Uterus (tissue), 3 donors: ENCODE measurements at regions not wholly inside any gene's neighbourhood (a gene's known extent, or its start where the extent isn't known, plus 50 kb on each side); places are given as distances from the start of the nearest gene placed in this dataset.
A peak's percentile ranks its signal among the peaks of the same experiment; 100 is the strongest.
"Not testable (repeated sequence)": the region's sequence is repeated elsewhere in the genome, so short reads cannot be mapped to it uniquely, and the experiment has no call there.

Source experiments
- DNase-seq, 2 donors: peaks; one replicate each; pipeline ENCODE4 v3.0.0-alpha.2; 2019 to 2020
- H3K27ac ChIP-seq, 2 donors: fragments of 200-600 bp; sonication (generic); 1 replicate in 1 of 2; 2 replicates in 1 of 2; pipeline ENCODE4 v1.5.1; 2016 to 2018
- H3K27me3 ChIP-seq, 2 donors: fragments of 200-600 bp; sonication (generic); one replicate each; pipeline ENCODE4 v1.5.1; 2018 to 2019; ENCODE audit warnings: control low read depth in 1 of 2
- H3K36me3 ChIP-seq, 2 donors: fragments of 200-600 bp; sonication (generic); one replicate each; pipeline ENCODE4 v1.5.1; 2019; ENCODE audit warnings: control low read depth in 1 of 2
- H3K4me1 ChIP-seq, 2 donors: fragments of 200-600 bp; sonication (generic); one replicate each; pipeline ENCODE4 v1.5.1; 2018 to 2019; ENCODE audit warnings: control low read depth in 1 of 2
- H3K4me3 ChIP-seq, 2 donors: fragments of 200-600 bp; sonication (generic); 1 replicate in 1 of 2; 2 replicates in 1 of 2; pipeline ENCODE4 v1.5.1; 2018 to 2019; ENCODE audit warnings: mild to moderate bottlenecking in 1 of 2
- H3K9me3 ChIP-seq, 2 donors: fragments of 200-600 bp; sonication (generic); one replicate each; pipeline ENCODE4 v1.5.1; 2019; ENCODE audit warnings: control low read depth in 1 of 2
- POLR2A ChIP-seq, 2 donors: fragments of 450-650 bp; IDR thresholded peaks; one replicate each; pipeline ENCODE4 v1.6.1; 2016; ENCODE audit warnings: antibody characterized with exemption in 2 of 2, mild to moderate bottlenecking in 1 of 2, moderate library complexity in 1 of 2
- intact Hi-C: fragments of 100-400 bp; cut with DNase I; formaldehyde crosslinking; loops from one replicate; pipeline ENCODE4 v1.15.1; 2023; ENCODE audit warnings: low total_unique reads
- TF ChIP-seq, protein P1 (sequence below), 4 experiments: fragments of 200-600 bp in 2 of 4; fragments of 450-650 bp in 2 of 4; sonication (generic) in 2 of 4; IDR thresholded peaks; one replicate each; pipeline ENCODE4 v1.5.1; 2016 to 2019; ENCODE audit warnings: antibody characterized with exemption in 4 of 4, mild to moderate bottlenecking in 2 of 4, moderate library complexity in 1 of 4
- donor health status: DM: yes; HTN: yes; CAD: no.

- H3K9me3 ChIP-seq, DNase-seq, H3K36me3 ChIP-seq, H3K27ac ChIP-seq, H3K4me3 ChIP-seq, H3K4me1 ChIP-seq, intact Hi-C loops, H3K27me3 ChIP-seq: not testable (repeated sequence)
Measured at GRCh38 chr3:195999176-195999575, 82.7 kb downstream of the TFRC start.

DNA sequence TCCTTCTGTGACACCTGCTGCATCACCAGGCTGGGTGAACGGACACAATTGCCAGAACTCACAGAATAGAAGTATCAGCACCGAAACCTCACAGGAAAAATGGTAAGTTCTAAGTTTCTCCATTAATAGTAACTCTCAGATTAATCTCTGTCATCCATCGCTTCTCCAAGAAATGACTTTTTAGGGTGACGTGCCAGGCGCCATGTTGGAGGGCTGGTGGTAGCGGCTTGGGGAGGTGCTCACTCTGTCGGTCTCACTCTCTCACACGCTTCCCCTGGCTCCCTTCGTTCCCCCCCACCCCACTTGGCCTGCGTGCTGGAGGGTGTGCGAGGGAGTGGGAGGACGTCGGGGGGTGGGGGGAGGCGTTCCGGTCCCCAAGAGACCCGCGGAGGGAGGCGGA, 85.6 kb downstream of the TFRC start:
- intact Hi-C loops, H3K27me3 ChIP-seq, H3K9me3 ChIP-seq, H3K36me3 ChIP-seq, H3K4me1 ChIP-seq, DNase-seq, H3K4me3 ChIP-seq, H3K27ac ChIP-seq: not testable (repeated sequence)

DNA sequence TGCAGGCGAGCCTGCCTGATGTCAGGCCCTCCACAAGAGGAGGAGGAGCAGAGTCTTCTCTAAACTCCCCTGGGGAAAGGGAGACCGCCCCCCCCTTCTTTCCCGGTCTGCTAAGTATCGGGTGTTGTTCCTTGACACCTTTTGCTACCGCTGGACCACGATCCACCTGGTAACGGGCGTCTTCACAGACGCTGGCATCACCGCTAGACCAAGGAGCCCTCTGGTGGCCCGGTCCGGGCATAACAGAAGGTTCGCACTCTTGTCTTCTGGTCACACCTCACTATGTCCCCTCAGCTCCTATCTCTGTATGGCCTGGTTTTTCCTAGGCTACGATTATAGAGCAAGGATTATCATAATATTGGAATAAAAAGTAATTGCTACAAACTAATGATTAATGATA, 86.0 kb upstream of the TNK2 start:
- H3K27ac ChIP-seq, H3K4me3 ChIP-seq, H3K36me3 ChIP-seq, H3K4me1 ChIP-seq, intact Hi-C loops, H3K27me3 ChIP-seq, H3K9me3 ChIP-seq: not testable (repeated sequence)
- peak in 1 of 2 donors; percentile 39 for DNase-seq

GRCh38 chr3:195993671-195994070, 85.3 kb upstream of the TNK2 start:
- H3K4me1 ChIP-seq, H3K36me3 ChIP-seq, intact Hi-C loops, H3K27me3 ChIP-seq, DNase-seq, H3K4me3 ChIP-seq, H3K9me3 ChIP-seq, H3K27ac ChIP-seq: not testable (repeated sequence)

- H3K9me3 ChIP-seq, DNase-seq, H3K36me3 ChIP-seq, H3K27ac ChIP-seq, H3K27me3 ChIP-seq, H3K4me3 ChIP-seq, H3K4me1 ChIP-seq, intact Hi-C loops: not testable (repeated sequence)
Measured at GRCh38 chr3:195992956-195993595, 84.7 kb upstream of the TNK2 start.

GRCh38 chr3:195991986-195992385, 83.6 kb upstream of the TNK2 start:
- H3K9me3 ChIP-seq, H3K27me3 ChIP-seq, H3K27ac ChIP-seq, H3K4me1 ChIP-seq, intact Hi-C loops, H3K36me3 ChIP-seq, H3K4me3 ChIP-seq, DNase-seq: not testable (repeated sequence)

DNA sequence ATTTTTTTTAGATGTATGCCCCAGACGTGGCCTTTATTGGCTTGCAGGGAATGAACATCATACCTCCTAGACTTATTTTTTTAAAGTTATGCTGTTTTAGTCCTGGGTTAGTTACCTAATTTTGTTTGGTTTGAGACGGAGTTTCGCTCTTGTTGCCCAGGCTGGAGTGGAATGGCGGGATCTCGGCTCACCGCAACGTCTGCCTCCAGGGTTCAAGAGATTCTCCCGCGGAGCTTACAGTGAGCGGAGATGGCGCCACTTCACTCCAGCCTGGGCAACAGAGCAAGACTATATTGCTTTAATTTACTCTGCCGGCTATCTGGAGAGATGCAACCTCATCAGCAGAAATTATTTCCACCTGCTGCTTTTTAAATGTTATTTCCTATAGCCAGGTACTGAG, 82.9 kb upstream of the TNK2 start:
- H3K36me3 ChIP-seq, H3K4me3 ChIP-seq, DNase-seq, H3K27me3 ChIP-seq, H3K4me1 ChIP-seq, intact Hi-C loops, H3K27ac ChIP-seq, H3K9me3 ChIP-seq: not testable (repeated sequence)

DNA sequence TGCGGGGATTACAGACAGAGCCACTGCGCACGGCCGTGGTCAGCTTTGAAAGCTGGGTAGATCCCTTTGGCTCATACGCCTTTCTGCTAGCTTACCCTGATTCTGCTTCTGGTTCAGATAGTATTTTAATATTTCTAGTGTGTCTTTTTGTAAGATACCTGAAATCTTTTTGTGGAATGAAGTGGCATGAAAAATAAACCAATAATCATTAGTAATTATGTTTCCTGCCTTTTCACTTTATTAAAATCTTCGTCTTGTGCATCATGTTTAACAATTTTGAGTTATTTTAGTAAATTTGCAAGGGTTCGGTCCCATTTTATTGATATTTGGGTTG, 82.5 kb upstream of the TNK2 start:
- DNase-seq, intact Hi-C loops, H3K27me3 ChIP-seq, H3K9me3 ChIP-seq, H3K36me3 ChIP-seq, H3K4me1 ChIP-seq: not testable (repeated sequence)
- peak overlapping the region; percentile 62 to 88 for H3K4me3 ChIP-seq
- H3K27ac ChIP-seq = peak overlapping the region; percentile 77 to 84

- peak; percentile 82 to 93 for DNase-seq
- H3K27me3 ChIP-seq, intact Hi-C loops, H3K9me3 ChIP-seq, H3K36me3 ChIP-seq, H3K4me1 ChIP-seq: not testable (repeated sequence)
- Histone ChIP-seq H3K4me3 (peak overlapping the region; percentile 62 to 88), H3K27ac (peak overlapping the region; percentile 77 to 84)
- TF ChIP-seq, protein P1, sequence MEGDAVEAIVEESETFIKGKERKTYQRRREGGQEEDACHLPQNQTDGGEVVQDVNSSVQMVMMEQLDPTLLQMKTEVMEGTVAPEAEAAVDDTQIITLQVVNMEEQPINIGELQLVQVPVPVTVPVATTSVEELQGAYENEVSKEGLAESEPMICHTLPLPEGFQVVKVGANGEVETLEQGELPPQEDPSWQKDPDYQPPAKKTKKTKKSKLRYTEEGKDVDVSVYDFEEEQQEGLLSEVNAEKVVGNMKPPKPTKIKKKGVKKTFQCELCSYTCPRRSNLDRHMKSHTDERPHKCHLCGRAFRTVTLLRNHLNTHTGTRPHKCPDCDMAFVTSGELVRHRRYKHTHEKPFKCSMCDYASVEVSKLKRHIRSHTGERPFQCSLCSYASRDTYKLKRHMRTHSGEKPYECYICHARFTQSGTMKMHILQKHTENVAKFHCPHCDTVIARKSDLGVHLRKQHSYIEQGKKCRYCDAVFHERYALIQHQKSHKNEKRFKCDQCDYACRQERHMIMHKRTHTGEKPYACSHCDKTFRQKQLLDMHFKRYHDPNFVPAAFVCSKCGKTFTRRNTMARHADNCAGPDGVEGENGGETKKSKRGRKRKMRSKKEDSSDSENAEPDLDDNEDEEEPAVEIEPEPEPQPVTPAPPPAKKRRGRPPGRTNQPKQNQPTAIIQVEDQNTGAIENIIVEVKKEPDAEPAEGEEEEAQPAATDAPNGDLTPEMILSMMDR (IDR thresholded peaks at IDR 0.05) = peak in 1 of 4 experiments; percentile 42
- TF ChIP-seq POLR2A (IDR thresholded peaks at IDR 0.05) = peak; percentile 82 to 83
Measured at GRCh38 chr3:195989921-195990840, 81.8 kb upstream of the TNK2 start.

- H3K27me3 ChIP-seq, H3K4me1 ChIP-seq, H3K9me3 ChIP-seq, H3K36me3 ChIP-seq, intact Hi-C loops: not testable (repeated sequence)
- DNase-seq = peak in 1 of 2 donors; percentile 39
- Histone ChIP-seq H3K27ac (peak overlapping the region in 1 of 2 donors; percentile 84), H3K4me3 (peak overlapping the region; percentile 62 to 88)
Measured at GRCh38 chr3:195989197-195989920, 81.0 kb upstream of the TNK2 start.

DNA sequence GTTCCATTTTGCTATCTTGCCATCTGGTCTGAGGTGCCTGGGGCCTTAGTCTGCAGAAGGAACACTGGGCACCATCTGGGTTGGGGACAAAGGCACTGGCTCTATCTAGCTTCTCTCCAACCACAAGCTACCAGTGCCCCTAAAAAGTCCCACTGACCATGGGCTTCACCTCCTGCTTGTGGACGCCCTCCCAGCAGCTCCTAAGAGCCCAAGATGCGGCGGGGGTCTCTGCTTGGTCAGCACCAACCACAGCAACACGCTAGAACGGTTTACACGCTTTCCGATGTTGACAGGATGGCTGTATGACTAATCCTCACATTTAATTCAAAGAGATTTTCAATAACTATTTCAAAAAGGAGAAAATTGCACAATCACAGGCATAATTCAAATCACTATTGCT, 80.4 kb upstream of the TNK2 start:
- H3K27ac ChIP-seq, H3K9me3 ChIP-seq, H3K36me3 ChIP-seq, H3K4me3 ChIP-seq, DNase-seq, H3K4me1 ChIP-seq, H3K27me3 ChIP-seq, intact Hi-C loops: not testable (repeated sequence)

DNA sequence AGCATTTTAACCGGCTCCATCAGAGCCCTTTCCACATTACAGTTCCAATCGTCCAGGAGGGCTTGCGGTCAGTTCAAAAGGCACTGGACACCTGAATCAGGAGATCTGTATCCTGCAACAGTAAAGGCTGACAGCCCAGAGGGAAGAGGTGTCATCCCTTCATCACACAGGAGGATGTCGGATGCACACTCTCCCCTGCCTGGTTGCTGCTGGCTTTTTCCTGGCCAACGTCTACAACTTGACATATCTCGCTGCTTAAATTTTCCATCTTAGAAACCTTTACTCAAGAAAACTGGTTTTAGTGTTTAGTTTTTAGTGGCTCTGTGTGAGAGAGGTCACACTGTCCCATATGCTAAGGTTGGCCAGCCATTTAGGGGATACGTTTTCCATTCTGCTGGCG, 78.7 kb upstream of the TNK2 start:
- DNase-seq, H3K27me3 ChIP-seq, H3K27ac ChIP-seq, intact Hi-C loops, H3K36me3 ChIP-seq, H3K9me3 ChIP-seq, H3K4me1 ChIP-seq, H3K4me3 ChIP-seq: not testable (repeated sequence)
